H9 (cell line): ENCODE measurements at regions not wholly inside any gene's neighbourhood (a gene's known extent, or its start where the extent isn't known, plus 50 kb on each side); places are given as distances from the start of the nearest gene placed in this dataset.
A peak's percentile ranks its signal among the peaks of the same experiment; 100 is the strongest.

Source experiments
- DNase-seq: peaks from one replicate; pipeline ENCODE4 v3.0.0-alpha.2; 2017
- H2AFZ ChIP-seq: one replicate; pipeline ENCODE4 v1.6.1; 2013; ENCODE audit warnings: mild to moderate bottlenecking, low read length, control low read depth, moderate library complexity
- H2AK5ac ChIP-seq: 2 replicates; pipeline ENCODE4 v1.6.1; 2013; ENCODE audit warnings: low read length, control low read depth, mixed read lengths; ENCODE audit not compliant: insufficient read length
- H2BK120ac ChIP-seq: one replicate; pipeline ENCODE4 v1.6.1; 2013; ENCODE audit warnings: low read depth, mild to moderate bottlenecking, low read length, control low read depth, inconsistent platforms; ENCODE audit not compliant: poor library complexity, severe bottlenecking
- H2BK12ac ChIP-seq: 2 replicates; pipeline ENCODE4 v1.6.1; 2013; ENCODE audit warnings: low read length, control low read depth, mixed read lengths, low read depth; ENCODE audit not compliant: insufficient read length
- H2BK15ac ChIP-seq: 2 replicates; pipeline ENCODE4 v1.6.1; 2013; ENCODE audit warnings: low read depth, low read length, control low read depth
- H2BK20ac ChIP-seq: one replicate; pipeline ENCODE4 v1.6.1; 2013; ENCODE audit warnings: low read depth, mild to moderate bottlenecking, low read length, control low read depth, inconsistent platforms; ENCODE audit not compliant: poor library complexity, severe bottlenecking
- H2BK5ac ChIP-seq: 2 replicates; pipeline ENCODE4 v1.6.1; 2013; ENCODE audit warnings: low read length, control low read depth, mixed read lengths; ENCODE audit not compliant: insufficient read length
- H3K14ac ChIP-seq: 2 replicates; pipeline ENCODE4 v1.6.1; 2013; ENCODE audit warnings: low read length, control low read depth; ENCODE audit not compliant: insufficient read depth
- H3K18ac ChIP-seq: 2 replicates; pipeline ENCODE4 v1.6.1; 2013; ENCODE audit warnings: low read depth, mild to moderate bottlenecking, mixed read lengths, low read length, control low read depth; ENCODE audit not compliant: insufficient read length
- H3K23ac ChIP-seq: 2 replicates; pipeline ENCODE4 v1.6.1; 2013; ENCODE audit warnings: low read length, control low read depth, mixed read lengths, low read depth; ENCODE audit not compliant: insufficient read length
- H3K23me2 ChIP-seq: 2 replicates; pipeline ENCODE4 v1.6.1; 2013; ENCODE audit warnings: low read depth, mild to moderate bottlenecking, mixed read lengths, low read length, control low read depth; ENCODE audit not compliant: insufficient read length, poor library complexity, severe bottlenecking
- H3K27ac ChIP-seq: 2 replicates; pipeline ENCODE4 v1.5.1; 2013; ENCODE audit warnings: low read length, control low read depth, mixed read lengths, low read depth; ENCODE audit not compliant: insufficient read length
- H3K27me3 ChIP-seq: 2 replicates; pipeline ENCODE4 v1.6.1; 2013; ENCODE audit warnings: low read length, control low read depth, inconsistent platforms; ENCODE audit not compliant: insufficient read depth
- H3K4ac ChIP-seq: 2 replicates; pipeline ENCODE4 v1.6.1; 2013; ENCODE audit warnings: low read depth, mild to moderate bottlenecking, control low read depth, inconsistent platforms, low read length, moderate library complexity
- H3K4me1 ChIP-seq: 2 replicates; pipeline ENCODE4 v1.6.1; 2013; ENCODE audit warnings: low read length, control low read depth, inconsistent platforms; ENCODE audit not compliant: insufficient read depth
- H3K4me2 ChIP-seq: 2 replicates; pipeline ENCODE4 v1.6.1; 2013; ENCODE audit warnings: low read length, control low read depth, mixed read lengths; ENCODE audit not compliant: insufficient read length, insufficient read depth
- H3K56ac ChIP-seq: 2 replicates; pipeline ENCODE4 v1.6.1; 2013; ENCODE audit warnings: low read depth, mild to moderate bottlenecking, mixed read lengths, low read length, control low read depth; ENCODE audit not compliant: insufficient read length
- H3K79me1 ChIP-seq: 2 replicates; pipeline ENCODE4 v1.6.1; 2013; ENCODE audit warnings: low read depth, mild to moderate bottlenecking, moderate library complexity, low read length, control low read depth, inconsistent platforms; ENCODE audit not compliant: insufficient read depth, poor library complexity, severe bottlenecking
- H3K79me2 ChIP-seq: 2 replicates; pipeline ENCODE4 v1.6.1; 2013; ENCODE audit warnings: low read length, control low read depth, inconsistent platforms; ENCODE audit not compliant: insufficient read depth
- H3K9ac ChIP-seq: 2 replicates; pipeline ENCODE4 v1.6.1; 2013; ENCODE audit warnings: low read length, control low read depth, mixed read lengths; ENCODE audit not compliant: insufficient read length; ENCODE audit errors: extremely low read depth
- H3K9me3 ChIP-seq: one replicate; pipeline ENCODE4 v1.6.1; 2013; ENCODE audit warnings: low read depth, low read length, inconsistent platforms; ENCODE audit not compliant: control insufficient read depth
- H3T11ph ChIP-seq: one replicate; pipeline ENCODE4 v1.6.1; 2013; ENCODE audit warnings: mild to moderate bottlenecking, low read length, control low read depth, inconsistent platforms
- H4K20me1 ChIP-seq: one replicate; pipeline ENCODE4 v1.6.1; 2013; ENCODE audit not compliant: control insufficient read depth, insufficient read length, insufficient read depth
- H4K5ac ChIP-seq: 2 replicates; pipeline ENCODE4 v1.6.1; 2013; ENCODE audit warnings: low read depth, mild to moderate bottlenecking, mixed read lengths, low read length, control low read depth; ENCODE audit not compliant: insufficient read length
- H4K8ac ChIP-seq: replicated peaks from 2 replicates; pipeline ENCODE4 v1.6.1; 2013; ENCODE audit warnings: low read length, control low read depth, mixed read lengths, low read depth; ENCODE audit not compliant: insufficient read length
- H4K91ac ChIP-seq: 2 replicates; pipeline ENCODE4 v1.6.1; 2013; ENCODE audit warnings: low read depth, mild to moderate bottlenecking, moderate library complexity, mixed read lengths, low read length, control low read depth; ENCODE audit not compliant: insufficient read length
- H3K27ac Mint-ChIP-seq, 3 experiments: 2 replicates in 2 of 3; 3 replicates in 1 of 3; pipeline ENCODE4 v1.8.0; 2020 to 2021; ENCODE audit warnings: mixed read lengths in 3 of 3, mild to moderate bottlenecking in 1 of 3, moderate library complexity in 1 of 3
- H3K27me3 Mint-ChIP-seq: 2 replicates; pipeline ENCODE4 v1.8.0; 2021; ENCODE audit warnings: low read depth, mild to moderate bottlenecking, moderate library complexity, mixed read lengths
- H3K36me3 Mint-ChIP-seq, 3 experiments: 2 replicates in 2 of 3; 3 replicates in 1 of 3; pipeline ENCODE4 v1.8.0; 2020 to 2021; ENCODE audit warnings: low read depth in 3 of 3, mixed read lengths in 3 of 3; ENCODE audit not compliant: insufficient read depth in 1 of 3
- H3K4me1 Mint-ChIP-seq, 2 experiments: 2 replicates each; pipeline ENCODE4 v1.8.0; 2020; ENCODE audit warnings: mixed read lengths in 2 of 2
- H3K4me3 Mint-ChIP-seq, 2 experiments: 2 replicates in 1 of 2; 3 replicates in 1 of 2; pipeline ENCODE4 v1.8.0; 2020 to 2021; ENCODE audit warnings: mild to moderate bottlenecking in 2 of 2, mixed read lengths in 2 of 2, moderate library complexity in 1 of 2
- H3K9me3 Mint-ChIP-seq, 2 experiments: 2 replicates in 1 of 2; 3 replicates in 1 of 2; pipeline ENCODE4 v1.8.0; 2020; ENCODE audit warnings: mild to moderate bottlenecking in 2 of 2, mixed read lengths in 2 of 2, moderate library complexity in 1 of 2
- WGBS: extraction: QIAGEN DNeasy Blood & Tissue Kit; methylation state at CpG from one replicate; pipeline ENCODE4 v1.1.7; 2013; ENCODE audit warnings: missing lambda C conversion rate, low lambda C conversion rate, mixed read lengths; ENCODE audit not compliant: insufficient read length; ENCODE audit errors: extremely low coverage; 5-methylcytosine and 5-hydroxymethylcytosine counted together
- TF ChIP-seq, protein P1 (sequence below): fragments of 200-600 bp; sonication (generic); conservative IDR thresholded peaks from 3 replicates; pipeline ENCODE4 v1.8.0; 2021; ENCODE audit warnings: antibody characterized with exemption, mild to moderate bottlenecking

DNA sequence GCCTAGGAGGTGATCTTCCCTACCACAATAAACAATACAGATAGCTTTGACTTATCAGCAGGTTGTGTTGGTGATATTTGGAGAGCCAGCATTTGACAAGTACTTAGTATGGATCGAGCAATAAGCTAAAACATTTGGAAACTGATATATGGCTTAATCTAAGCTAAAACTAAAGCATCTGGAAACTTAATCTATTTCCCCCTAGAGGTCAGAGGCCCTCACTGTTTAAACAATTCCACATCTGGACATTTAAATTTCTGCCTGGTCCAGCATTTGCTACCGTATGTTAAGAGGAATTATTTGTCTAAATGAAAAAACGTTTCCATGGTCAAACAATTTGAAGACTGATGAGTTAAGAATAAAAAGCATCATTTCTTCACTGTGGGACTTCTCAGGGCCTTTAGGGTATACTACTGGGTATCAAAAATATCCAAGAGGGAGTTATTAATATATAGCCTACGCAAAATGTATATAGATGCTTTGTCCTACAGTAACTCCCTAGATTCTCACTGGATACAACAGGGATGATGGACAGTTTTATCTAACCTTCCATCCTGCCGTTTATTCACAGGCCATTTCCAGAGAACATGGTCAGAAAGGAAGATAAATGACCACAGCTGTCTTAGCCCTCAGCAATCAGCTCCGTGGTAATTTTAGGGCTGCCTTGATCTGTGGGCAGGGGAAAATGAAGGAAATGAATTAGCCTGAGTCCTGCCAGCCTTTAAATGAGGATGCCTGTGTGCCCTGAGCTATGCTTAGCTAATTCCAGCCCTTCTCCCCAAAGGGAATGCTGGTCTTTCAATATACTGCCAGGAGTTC is 135.4 kb upstream of the NUDT4 start:
- Histone ChIP-seq H4K5ac (no peak overlapping the region), H3K14ac (no peak overlapping the region), H3T11ph (no peak overlapping the region), H3K23ac (no peak overlapping the region), H2BK15ac (no peak overlapping the region), H2BK5ac (no peak overlapping the region), H3K27me3 (no peaks in the 10 kb centered on the region), H3K79me2 (no peaks in the 10 kb centered on the region), H3K9me3 (no peaks in the 10 kb centered on the region), H3K4ac (no peak overlapping the region), H2BK12ac (no peak overlapping the region), H3K23me2 (no peaks in the 10 kb centered on the region), H2AK5ac (no peak overlapping the region), H4K8ac (no peak overlapping the region), H3K27ac (no peak overlapping the region), H3K79me1 (no peaks in the 10 kb centered on the region), H3K9ac (no peak overlapping the region), H2BK20ac (no peak overlapping the region), H2BK120ac (no peak overlapping the region), H3K56ac (no peak overlapping the region), H2AFZ (no peak overlapping the region), H3K4me1 (no peaks in the 10 kb centered on the region), H4K20me1 (no peaks in the 10 kb centered on the region), H4K91ac (no peak overlapping the region), H3K18ac (no peak overlapping the region), H3K4me2 (no peak overlapping the region)
- no peak for DNase-seq
- TF ChIP-seq, protein P1, sequence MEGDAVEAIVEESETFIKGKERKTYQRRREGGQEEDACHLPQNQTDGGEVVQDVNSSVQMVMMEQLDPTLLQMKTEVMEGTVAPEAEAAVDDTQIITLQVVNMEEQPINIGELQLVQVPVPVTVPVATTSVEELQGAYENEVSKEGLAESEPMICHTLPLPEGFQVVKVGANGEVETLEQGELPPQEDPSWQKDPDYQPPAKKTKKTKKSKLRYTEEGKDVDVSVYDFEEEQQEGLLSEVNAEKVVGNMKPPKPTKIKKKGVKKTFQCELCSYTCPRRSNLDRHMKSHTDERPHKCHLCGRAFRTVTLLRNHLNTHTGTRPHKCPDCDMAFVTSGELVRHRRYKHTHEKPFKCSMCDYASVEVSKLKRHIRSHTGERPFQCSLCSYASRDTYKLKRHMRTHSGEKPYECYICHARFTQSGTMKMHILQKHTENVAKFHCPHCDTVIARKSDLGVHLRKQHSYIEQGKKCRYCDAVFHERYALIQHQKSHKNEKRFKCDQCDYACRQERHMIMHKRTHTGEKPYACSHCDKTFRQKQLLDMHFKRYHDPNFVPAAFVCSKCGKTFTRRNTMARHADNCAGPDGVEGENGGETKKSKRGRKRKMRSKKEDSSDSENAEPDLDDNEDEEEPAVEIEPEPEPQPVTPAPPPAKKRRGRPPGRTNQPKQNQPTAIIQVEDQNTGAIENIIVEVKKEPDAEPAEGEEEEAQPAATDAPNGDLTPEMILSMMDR = peak; percentile 33; the same call in 1 of the 3 replicates
- no peak overlapping the region for H3K27ac Mint-ChIP-seq
- no peak overlapping the region for H3K4me3 Mint-ChIP-seq
- no peaks in the 10 kb centered on the region for H3K27me3 Mint-ChIP-seq
- H3K4me1 Mint-ChIP-seq = peaks cover 8 to 18% of the 10 kb centered on the region in 2 experiments
- H3K36me3 Mint-ChIP-seq = peaks cover 0 to 15% (median 5%) of the 10 kb centered on the region in 3 experiments; a peak in 5 of 7 replicates
- WGBS = no CpG with 5 or more reads among the region's 6 CpGs
- H3K9me3 Mint-ChIP-seq = peaks cover 12 to 20% of the 10 kb centered on the region in 2 experiments; a peak in 4 of 5 replicates
